Suprapubic skin (tissue), 4 donors: ENCODE measurements at regions not wholly inside any gene's neighbourhood (a gene's known extent, or its start where the extent isn't known, plus 50 kb on each side); places are given as distances from the start of the nearest gene placed in this dataset.

Experiments
- EP300 ChIP-seq: sonication (generic); formaldehyde crosslinking; IDR thresholded peaks from one replicate; pipeline ENCODE4 v1.6.1; 2017; ENCODE audit warnings: antibody characterized with exemption
- POLR2AphosphoS5 ChIP-seq, 3 donors: sonication (generic); formaldehyde crosslinking; IDR thresholded peaks; one replicate each; pipeline ENCODE4 v1.6.1; 2017; ENCODE audit warnings: antibody characterized with exemption in 3 of 3
- TF ChIP-seq, protein P1 (sequence below), 2 donors: fragments of 200-600 bp in 1 of 2; fragments of 450-650 bp in 1 of 2; sonication (generic) in 1 of 2; IDR thresholded peaks; one replicate each; pipeline ENCODE4 v1.5.1; 2016 to 2019; ENCODE audit warnings: antibody characterized with exemption in 2 of 2, mild to moderate bottlenecking in 1 of 2, moderate library complexity in 1 of 2

DNA sequence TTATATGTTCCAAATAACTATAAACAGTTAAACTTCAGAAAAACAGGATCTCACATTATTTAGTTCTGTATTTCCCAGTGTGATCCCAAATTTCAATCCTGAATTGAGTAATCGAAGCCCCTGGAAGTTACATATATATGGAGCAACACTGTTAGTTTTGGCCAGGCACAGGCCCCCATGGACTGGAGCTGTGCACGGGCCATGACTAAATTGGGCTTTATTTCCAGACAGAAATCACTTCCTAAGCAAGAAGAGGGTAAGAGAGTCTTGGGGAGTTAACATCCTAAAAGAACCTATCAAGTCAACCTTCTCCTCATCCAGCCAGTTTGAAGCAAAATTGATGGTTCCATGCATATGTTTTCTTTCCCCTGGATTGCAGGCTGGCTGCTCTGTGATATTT, 393.0 kb downstream of the TMEM167A start:
- TF ChIP-seq, protein P1, sequence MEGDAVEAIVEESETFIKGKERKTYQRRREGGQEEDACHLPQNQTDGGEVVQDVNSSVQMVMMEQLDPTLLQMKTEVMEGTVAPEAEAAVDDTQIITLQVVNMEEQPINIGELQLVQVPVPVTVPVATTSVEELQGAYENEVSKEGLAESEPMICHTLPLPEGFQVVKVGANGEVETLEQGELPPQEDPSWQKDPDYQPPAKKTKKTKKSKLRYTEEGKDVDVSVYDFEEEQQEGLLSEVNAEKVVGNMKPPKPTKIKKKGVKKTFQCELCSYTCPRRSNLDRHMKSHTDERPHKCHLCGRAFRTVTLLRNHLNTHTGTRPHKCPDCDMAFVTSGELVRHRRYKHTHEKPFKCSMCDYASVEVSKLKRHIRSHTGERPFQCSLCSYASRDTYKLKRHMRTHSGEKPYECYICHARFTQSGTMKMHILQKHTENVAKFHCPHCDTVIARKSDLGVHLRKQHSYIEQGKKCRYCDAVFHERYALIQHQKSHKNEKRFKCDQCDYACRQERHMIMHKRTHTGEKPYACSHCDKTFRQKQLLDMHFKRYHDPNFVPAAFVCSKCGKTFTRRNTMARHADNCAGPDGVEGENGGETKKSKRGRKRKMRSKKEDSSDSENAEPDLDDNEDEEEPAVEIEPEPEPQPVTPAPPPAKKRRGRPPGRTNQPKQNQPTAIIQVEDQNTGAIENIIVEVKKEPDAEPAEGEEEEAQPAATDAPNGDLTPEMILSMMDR (IDR thresholded peaks at IDR 0.05) = no peak
- no peak for TF ChIP-seq EP300
- no peak for TF ChIP-seq POLR2AphosphoS5 (IDR thresholded peaks at IDR 0.05)
